VCaP (cell line): ENCODE measurements at regions not wholly inside any gene's neighbourhood (a gene's known extent, or its start where the extent isn't known, plus 50 kb on each side); places are given as distances from the start of the nearest gene placed in this dataset.
"Not testable (repeated sequence)": the region's sequence is repeated elsewhere in the genome, so short reads cannot be mapped to it uniquely, and the experiment has no call there.

ENCODE experiments used
- H3K27ac ChIP-seq: fragments of 450-650 bp; 2 replicates; pipeline ENCODE4 v1.5.1; 2017
- TF ChIP-seq, protein P1 (sequence below): fragments of 450-650 bp; conservative IDR thresholded peaks from 2 replicates; pipeline ENCODE4 v1.5.1; 2017; ENCODE audit warnings: mild to moderate bottlenecking, moderate library complexity

GRCh38 chr20:53736122-53736756 is 142.6 kb upstream of the ZNF217 start:
- peak overlapping the region; percentile 96 for H3K27ac ChIP-seq
- TF ChIP-seq, protein P1, sequence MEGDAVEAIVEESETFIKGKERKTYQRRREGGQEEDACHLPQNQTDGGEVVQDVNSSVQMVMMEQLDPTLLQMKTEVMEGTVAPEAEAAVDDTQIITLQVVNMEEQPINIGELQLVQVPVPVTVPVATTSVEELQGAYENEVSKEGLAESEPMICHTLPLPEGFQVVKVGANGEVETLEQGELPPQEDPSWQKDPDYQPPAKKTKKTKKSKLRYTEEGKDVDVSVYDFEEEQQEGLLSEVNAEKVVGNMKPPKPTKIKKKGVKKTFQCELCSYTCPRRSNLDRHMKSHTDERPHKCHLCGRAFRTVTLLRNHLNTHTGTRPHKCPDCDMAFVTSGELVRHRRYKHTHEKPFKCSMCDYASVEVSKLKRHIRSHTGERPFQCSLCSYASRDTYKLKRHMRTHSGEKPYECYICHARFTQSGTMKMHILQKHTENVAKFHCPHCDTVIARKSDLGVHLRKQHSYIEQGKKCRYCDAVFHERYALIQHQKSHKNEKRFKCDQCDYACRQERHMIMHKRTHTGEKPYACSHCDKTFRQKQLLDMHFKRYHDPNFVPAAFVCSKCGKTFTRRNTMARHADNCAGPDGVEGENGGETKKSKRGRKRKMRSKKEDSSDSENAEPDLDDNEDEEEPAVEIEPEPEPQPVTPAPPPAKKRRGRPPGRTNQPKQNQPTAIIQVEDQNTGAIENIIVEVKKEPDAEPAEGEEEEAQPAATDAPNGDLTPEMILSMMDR, result no peak

DNA sequence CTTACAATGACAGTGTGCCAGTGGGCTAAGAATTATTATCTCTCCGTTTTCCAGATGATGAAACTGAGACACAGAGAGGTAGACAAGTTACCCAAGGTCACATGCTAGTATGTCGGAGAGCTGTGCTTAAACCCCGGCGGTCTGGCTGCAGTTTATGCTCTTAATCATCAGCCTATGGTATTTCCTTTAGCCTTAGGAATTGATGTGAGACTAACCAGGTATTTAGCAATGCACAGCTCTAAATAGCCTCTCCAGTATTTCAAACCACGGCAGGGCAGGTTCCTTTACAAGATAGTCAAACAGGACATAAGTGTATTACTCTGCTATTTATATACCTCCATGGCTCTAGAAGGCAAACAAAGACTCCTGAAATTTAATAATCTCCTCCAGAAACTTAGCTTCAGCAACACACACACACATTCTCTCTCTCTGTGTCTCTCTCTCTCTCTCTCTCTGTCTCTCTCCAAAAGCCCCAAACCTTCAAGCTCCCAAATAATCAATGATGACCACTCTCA is 142.0 kb upstream of the ZNF217 start:
- TF ChIP-seq, protein P1, result no peak
- peak overlapping the region; percentile 96 for H3K27ac ChIP-seq

DNA sequence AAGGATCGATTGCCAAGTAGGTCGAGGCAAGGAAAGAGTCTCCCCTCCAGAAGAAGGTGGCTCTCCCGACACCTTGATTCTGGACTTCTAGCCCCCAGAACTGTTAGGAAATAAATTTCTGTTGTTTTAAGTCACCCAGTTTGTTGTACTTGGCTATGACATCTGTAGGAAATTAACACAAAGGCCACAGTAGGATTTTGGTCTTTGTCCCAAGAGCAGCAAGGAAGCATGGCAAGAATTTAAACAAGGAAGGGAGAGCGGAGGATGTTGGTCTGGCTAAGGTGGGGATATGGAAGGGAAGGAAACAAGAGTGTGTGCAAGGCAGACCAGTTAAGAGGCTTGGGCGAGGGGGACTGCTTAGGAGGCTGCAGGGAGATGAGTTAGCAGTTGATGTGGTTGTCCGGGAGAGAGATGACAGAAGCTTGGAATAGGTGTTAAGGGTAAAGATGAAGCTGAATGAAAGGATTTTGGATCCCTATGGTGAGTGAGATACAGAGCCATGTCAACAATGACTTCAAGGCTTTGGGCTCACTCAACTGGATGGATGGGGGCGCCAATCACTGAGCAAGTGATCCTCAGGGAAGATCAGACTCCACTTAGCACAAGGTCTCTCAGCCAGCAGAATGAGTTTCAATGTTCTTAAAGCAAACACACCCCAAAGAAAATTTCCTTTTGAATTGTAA is 140.5 kb upstream of the ZNF217 start:
- TF ChIP-seq, protein P1, result no peak
- H3K27ac ChIP-seq, result no peak overlapping the region

DNA sequence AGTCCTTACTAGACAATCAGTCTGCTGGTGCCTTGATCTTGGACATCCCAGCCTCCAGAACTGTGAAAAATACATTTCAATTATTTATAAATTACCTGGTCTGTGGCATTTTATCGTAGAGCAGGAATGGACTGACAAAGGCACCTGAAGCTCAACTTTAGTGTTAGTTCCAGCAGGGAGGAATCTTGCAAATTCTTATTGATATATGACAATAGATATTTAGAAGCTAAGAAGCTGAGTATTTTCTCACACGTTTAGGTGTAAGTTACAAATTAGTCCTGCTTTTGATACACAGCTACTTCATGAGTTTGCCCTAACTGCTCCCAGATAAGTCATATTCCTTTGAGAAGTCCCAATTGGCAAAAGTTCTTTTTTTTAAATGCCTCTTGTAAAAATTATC is 138.0 kb upstream of the ZNF217 start:
- TF ChIP-seq, protein P1, result no peak
- H3K27ac ChIP-seq, result no peak overlapping the region

- TF ChIP-seq, protein P1, result no peak
- no peak overlapping the region for H3K27ac ChIP-seq
These were observed 134.7 kb upstream of the ZNF217 start for GRCh38 chr20:53728359-53728758.

DNA sequence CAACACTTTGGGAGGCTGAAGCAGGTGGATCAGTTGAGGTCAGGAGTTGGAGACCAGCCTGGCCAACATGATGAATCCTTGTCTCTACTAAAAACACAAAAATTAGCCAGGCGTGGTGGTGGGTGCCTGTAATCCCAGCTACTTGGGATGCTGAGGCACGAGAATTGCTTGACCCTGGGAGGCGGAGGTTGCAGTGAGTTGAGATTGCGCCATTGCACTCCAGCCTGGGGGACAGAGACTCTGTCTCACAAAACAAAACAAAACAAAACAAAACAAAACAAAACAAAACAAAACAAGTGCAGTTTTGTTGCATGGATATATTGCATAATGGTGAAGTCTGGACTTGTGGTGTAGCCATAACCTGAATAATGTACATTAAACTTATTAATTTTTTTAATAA is 133.6 kb upstream of the ZNF217 start:
- not testable (repeated sequence) for H3K27ac ChIP-seq

GRCh38 chr20:53725575-53725970 is 131.9 kb upstream of the ZNF217 start:
- no peak overlapping the region for H3K27ac ChIP-seq
- TF ChIP-seq, protein P1, result no peak

DNA sequence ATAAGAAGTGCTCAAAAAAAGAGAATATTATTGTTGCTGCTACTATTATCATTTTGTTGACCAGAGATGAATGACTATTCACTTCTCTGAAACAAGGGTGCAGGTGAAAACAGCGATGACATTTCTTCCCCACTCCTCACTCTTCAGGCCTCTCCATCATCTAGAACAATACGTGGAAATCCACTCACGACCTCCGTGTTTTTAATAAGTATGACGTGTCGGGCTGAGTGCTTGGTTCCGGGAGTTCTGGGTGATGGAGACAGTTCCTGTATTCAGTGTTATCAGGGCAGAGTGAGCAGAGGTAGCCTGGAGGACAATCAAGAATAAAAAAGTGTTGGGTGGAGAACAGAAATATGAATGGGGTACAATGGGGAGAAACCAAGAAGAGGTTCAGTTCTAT is 130.0 kb upstream of the ZNF217 start:
- TF ChIP-seq, protein P1, result no peak
- no peak overlapping the region for H3K27ac ChIP-seq
